ENCODE measurements at regions not wholly inside any gene's neighbourhood (a gene's known extent, or its start where the extent isn't known, plus 50 kb on each side); places are given as distances from the start of the nearest gene placed in this dataset.

DNA sequence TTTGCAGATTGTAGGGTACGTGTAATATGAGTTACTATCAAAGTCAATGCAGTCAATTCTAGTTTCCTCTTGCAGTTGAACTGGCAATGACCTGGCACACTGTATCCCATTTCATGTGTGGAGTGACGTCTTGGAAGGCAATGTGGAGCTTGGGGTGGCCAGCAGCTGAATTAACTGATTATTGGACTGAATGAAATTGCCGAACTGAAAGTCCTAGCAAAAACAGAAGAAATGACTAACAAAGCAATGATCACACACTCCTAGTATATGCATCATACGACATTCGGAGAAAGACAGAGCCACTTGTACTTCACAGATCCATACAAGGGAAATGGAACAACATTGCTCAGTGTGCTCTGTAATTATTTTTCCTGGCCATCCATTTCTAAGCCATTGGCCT lies 259.1 kb upstream of the DAPK1 start:
- TF ChIP-seq, protein P1, sequence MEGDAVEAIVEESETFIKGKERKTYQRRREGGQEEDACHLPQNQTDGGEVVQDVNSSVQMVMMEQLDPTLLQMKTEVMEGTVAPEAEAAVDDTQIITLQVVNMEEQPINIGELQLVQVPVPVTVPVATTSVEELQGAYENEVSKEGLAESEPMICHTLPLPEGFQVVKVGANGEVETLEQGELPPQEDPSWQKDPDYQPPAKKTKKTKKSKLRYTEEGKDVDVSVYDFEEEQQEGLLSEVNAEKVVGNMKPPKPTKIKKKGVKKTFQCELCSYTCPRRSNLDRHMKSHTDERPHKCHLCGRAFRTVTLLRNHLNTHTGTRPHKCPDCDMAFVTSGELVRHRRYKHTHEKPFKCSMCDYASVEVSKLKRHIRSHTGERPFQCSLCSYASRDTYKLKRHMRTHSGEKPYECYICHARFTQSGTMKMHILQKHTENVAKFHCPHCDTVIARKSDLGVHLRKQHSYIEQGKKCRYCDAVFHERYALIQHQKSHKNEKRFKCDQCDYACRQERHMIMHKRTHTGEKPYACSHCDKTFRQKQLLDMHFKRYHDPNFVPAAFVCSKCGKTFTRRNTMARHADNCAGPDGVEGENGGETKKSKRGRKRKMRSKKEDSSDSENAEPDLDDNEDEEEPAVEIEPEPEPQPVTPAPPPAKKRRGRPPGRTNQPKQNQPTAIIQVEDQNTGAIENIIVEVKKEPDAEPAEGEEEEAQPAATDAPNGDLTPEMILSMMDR (IDR thresholded peaks at IDR 0.05; ENCODE audit: insufficient read depth, low read length) = no peak
- no peak for TF ChIP-seq SPI1 (IDR thresholded peaks at IDR 0.05; ENCODE audit: borderline replicate concordance, low read depth)
